ENCODE measurements at regions not wholly inside any gene's neighbourhood (a gene's known extent, or its start where the extent isn't known, plus 50 kb on each side); places are given as distances from the start of the nearest gene placed in this dataset.

DNA sequence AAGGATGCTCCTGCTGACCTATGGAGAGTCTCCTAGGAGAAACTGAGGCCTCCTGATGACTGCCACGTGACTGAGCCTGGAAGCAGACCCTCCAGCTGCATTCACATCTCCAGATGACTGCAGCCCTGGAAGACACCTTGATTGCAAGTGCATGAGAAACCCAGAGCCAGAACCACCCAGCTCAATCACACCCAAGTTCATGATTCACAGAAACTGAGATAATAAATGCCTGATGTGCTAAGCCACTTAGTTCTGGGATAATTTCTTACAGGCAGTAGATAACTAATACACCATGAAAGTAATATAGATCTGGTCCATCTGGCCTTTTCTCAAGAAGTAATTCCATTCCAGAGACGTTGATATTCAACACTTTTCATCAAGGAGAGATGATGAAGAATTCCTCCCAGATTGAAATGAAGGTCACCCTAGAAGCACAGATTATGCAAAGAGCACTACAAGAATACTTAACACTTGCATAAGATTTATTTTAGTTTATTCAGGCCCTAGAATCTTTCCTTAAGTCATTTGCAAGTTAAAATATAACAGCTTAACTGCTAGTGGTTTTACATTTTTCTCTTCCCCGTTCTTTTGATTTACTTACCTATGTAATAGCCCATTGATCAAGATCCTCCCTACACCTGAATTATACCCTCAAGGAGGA, 208.2 kb upstream of the INHBA start:
- DNase-seq (ENCODE audit: low read depth in 4 of 4, low spot score in 1 of 4), result no peak

DNA sequence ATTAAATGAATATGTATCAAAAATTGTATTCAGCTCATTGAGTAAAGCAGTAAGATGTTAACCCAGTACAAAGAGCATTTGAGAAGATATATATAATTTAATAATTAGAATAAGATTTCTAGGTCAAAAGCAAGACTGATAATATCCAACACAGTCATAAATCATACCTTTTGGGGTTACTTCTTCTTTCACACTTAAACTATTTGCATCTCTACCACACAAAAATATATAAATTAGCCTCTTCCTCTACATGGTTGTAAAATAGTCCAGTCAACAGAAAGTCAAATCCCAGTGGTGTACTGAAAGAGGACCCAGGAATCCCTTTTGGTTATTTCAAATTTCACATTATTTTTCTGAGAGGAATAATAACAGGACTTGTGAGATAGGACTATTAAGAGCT, 204.6 kb upstream of the INHBA start:
- no peak for DNase-seq (ENCODE audit: low read depth in 4 of 4, low spot score in 1 of 4)

DNA sequence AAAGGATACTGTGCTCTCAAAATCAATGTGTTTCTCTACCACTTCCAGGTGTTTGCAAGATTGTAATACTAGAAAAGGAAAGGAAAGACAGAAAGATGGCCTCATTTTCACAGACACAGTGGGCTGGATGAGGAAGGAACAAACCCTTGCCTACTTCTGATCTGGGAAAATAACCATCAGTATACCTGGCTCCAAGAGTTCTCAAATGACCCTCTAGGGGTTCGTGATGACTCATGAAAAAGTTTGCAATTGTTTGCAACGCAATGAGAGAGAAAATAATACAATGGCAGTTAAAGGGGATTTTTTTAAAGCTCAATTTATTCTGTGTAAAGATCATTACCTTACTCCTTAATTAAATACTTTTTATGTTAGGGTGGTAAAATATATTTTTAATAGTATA, 197.6 kb upstream of the INHBA start:
- DNase-seq (ENCODE audit: low read depth in 4 of 4, low spot score in 1 of 4), result no peak

DNA sequence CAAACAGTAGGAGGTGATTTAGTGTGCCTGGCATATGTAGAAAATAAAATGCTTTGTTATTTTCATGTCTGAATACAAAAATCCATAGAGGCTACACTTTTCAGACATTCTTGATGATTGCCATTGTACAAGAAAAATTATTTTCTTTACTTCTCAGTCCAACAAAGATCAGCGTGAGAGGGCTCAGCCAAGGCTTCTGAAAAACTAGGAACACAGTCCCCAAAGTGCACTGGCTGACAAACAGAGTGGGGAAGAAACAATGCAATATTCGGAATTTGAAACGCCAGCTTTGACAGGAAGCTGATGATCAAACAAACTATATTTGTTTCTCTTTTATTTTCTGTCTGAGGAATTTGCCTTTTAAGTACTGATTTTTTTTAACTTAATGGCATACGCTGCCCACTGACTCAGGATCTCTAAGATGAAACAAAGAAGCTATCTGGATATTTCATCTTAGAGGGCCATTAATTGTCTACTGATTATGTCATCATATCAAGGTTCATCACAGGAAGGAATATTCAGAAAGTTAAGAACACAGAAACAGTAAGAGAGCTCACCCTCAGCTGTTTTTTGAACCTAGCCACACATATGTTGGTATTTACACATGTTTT, 197.0 kb upstream of the INHBA start:
- no peak for DNase-seq (ENCODE audit: low read depth in 4 of 4, low spot score in 1 of 4)

DNA sequence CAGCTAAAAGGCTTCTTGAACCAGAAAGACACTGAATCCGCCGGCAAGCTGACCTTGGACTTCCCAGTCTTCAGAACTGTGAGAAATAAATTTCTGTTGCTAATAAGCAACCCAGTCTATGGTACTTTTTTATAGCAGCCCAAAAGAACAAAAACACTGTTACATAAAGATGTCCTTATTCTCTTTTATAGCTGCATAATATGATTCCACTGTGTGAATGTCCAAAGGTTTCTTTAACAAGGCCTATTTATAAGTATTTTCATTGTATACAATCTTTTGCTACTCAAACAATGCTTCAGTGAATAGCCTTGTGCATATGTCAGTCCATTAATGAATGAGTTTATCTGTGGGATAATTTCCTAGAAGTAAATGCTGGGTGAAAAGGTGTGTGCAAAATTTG, 190.8 kb upstream of the INHBA start:
- no peak for DNase-seq (ENCODE audit: low read depth in 4 of 4, low spot score in 1 of 4)

DNA sequence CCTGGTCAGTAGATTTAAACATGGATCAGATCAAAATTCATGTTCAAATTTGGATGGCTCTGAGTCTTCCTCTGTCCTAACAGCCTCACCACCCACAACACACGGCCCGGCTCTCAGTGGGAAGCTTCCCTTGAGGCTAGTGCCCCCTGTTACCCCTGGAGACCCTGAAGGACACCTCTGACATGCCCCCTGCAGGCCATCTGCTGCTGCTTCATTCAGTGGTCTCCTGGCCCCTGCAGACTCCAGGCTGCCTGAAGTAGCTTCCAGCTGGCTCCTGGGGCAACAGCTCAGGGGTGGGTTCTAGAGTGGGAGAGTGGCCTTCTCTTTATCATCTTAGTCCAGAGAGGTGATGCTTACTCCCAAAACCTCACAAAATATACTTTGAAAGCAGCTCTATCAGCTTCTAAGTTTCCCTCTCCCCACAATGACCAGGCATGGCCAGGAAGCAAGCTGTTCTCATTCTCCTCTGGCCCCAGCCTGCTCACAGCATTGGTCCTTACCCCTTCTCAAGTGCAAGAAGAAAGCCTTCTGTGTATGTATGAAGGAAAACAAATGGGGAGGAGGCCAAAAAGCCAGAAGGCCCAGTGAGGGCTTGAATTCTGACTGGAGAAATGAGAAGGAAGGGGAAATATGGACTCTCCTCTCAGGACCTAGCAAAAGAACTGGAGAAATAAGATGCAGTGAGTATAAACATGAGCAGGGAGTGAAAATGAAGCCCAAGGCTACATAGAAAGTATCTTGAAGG, 189.6 kb upstream of the INHBA start:
- no peak for DNase-seq (ENCODE audit: low read depth in 4 of 4, low spot score in 1 of 4)

DNA sequence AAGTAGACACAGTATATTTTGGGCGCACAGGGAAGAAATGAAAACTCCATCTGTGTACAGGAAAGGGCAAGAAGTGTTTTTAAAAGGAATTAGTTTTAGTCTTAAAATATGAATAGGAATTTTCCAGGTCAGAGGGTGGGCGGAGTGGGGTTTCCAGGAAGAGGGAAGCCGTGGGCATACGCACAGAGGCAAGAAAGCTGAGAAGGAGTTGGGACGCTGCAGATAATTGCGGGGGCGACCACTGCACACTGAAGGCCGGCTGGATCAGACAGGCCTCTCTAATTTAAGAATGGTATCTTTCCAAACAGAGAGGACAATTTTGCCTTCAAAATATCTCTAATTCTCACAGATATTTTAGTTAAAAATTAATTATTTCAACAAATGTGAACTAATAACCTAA, 189.1 kb upstream of the INHBA start:
- no peak for DNase-seq (ENCODE audit: low read depth in 4 of 4, low spot score in 1 of 4)

DNA sequence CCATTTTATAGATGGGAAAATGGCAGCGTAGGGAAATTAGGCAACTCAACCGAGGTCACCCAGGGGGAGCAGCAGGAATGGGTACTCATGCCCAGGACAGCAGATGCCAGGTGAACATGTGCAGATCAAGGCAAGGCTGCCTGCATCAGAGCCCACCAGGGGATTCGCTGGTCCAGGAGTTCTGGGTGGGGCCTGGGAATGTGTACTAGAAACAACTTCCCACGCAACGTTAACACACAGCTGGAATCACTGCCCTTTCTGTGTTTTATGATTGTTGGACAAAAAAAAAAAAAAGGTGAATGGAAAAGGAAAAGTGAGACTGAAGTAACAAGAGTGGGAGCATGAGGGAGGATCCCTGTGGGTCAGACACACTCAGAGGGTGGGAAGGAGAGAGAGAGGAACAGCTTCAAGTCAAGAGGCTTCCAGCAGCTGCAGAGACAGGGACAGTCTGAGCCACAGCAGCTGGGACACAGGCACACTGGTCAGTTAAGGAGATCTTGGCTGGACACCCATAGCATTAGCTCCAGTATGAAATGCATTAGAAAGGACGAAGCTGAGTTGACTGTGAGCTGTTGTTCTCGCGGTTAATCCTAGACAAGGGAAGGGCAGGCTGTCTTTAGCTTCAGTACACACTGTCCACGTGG, 187.9 kb upstream of the INHBA start:
- no peak for DNase-seq (ENCODE audit: low read depth in 4 of 4, low spot score in 1 of 4)

DNA sequence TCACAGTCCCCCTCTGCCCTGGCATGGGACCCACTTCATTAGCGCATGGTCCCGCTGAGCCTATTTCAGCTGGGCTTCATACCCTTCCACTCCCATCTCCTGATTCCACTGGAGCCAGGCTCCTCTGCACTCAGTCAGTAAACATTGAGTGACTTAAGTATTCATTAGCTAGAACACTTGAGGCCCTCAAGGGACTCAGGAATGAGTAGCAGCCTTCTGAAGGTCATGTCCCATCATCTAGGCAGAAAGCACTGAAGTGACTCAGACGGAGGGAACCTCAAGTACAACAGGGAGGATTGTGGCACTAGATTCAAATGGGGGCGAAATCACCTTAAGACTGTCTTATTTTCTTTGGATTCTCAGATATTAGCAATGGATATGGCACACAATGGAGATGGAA, 186.6 kb upstream of the INHBA start:
- DNase-seq (ENCODE audit: low read depth in 4 of 4, low spot score in 1 of 4), result no peak

DNA sequence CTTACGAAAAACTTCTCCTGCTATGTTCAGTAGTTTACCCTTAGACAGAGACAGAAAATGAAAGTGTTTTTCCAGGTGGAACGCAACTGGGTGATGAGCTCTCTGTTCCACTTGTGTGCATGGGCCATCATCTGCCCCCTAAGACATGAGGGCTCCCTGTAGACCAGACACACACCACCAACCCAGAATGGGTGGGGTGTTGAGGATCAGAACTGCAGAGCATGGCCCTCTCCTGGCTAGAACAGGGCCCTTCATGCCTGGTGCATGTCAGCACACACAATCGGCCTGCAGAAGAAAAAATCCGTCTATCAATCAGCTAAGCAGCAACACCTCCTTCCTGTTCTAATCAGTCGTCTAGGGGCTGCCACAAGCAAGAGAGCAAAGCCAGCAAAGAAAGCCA, 186.2 kb upstream of the INHBA start:
- DNase-seq (ENCODE audit: low read depth in 4 of 4, low spot score in 1 of 4), result no peak

DNA sequence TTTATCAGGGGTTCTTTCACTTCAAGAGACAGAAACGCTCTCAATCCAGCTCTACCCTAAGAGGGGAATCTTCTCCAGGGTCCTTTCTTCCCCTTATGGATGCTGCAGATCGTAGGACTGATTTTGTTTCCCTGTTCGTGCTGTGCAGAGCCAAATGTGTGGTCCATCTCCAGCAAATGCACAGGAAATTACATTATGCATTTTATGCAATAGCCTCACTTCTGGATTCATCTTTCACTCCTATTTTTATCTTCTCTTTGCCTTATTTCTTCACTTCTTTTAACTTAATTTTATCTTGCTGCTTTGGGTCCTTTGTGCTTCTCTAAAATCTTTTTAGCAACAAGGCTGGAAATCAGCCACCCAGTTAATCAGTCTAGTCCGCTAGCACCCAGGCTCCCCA, 184.5 kb upstream of the INHBA start:
- DNase-seq (ENCODE audit: low read depth in 4 of 4, low spot score in 1 of 4), result no peak

DNA sequence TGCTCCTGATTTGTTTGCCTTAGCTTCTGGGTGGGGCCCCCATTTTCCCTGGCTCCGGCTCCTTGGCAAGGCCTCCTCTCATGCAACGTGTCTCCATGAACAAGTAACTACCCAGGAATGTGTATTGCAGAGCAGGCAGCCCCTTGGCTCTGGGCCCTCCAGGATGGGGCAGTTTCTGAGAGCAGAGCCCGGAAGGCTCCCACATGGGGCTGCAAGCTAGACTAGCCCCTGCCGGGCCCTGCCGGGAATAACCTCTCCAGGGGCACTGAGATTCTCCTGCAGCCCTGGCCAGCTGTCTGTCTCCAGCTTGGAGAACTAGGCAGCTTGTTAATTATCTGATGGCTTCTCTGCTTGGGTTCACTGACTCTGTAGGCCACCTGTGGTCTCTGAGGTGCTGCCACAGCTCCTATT, 184.0 kb upstream of the INHBA start:
- DNase-seq (ENCODE audit: low read depth in 4 of 4, low spot score in 1 of 4), result no peak

DNA sequence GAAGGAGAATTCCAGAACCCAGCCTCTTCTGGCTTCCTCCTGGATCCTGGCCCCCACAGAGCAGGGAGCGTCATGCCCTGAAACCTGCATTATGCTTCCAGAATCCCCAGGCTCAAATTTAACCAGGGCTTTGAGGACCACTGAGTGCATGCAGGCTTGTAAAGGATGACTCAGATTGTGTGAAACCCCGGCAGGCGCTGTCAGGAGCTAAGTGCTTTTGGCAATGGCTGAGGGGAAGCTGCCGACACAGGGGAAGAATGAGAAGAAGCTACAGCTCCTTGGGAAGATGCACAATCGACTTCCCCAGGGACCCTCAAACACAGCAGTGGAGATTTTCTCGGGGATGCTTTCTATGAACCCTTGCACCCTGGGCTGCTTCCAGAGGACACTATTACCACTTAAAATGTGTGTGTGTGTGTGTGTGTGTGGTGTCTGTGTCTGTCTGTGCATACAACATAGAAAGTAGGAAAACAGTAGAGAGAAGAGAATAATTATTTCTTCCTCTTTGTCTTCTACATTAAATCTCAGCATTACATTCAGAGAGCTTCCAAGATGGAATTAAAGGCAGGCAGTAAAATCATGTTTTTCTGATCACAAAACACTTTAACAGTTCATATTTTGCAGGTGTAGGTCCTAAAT, 183.5 kb upstream of the INHBA start:
- DNase-seq (ENCODE audit: low read depth in 4 of 4, low spot score in 1 of 4), result no peak

DNA sequence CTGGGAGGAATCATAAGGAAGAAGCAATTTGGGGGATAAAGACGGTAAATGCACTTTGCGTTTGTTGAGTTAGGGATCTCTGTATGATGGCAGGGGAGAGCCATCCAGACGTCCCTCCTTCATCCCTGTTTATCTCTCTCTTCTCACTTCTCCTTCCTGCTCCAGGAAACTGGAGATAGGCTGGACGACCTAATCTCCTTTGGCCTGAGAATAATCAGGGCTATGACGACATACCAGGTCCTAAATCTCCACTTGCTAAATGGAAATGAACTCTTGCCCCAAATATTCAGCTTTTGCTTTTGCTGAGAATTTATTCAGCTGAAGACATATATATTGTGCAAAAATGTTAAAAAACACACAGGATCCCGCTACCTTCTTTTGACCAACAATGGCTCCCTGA, 182.9 kb upstream of the INHBA start:
- DNase-seq (ENCODE audit: low read depth in 4 of 4, low spot score in 1 of 4), result no peak

DNA sequence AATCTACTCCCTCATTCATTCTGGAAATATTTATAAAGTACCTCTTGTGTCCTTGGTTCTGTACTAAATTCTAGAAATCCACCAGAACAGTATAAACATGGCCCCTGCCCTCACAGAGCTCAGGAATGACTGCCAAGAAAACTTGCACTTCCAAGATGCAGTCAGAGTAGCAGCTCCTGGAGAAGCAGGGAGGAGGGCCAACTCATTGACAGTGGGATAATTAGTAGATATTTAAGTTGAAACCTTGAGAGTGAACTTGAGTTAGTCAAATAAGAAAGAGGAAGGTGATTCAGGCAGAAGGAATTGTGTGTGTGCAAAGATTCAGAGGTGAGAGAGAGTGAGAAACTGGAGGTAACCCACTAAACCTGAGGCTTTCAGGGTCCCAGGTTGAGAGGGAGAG, 182.2 kb upstream of the INHBA start:
- DNase-seq (ENCODE audit: low read depth in 4 of 4, low spot score in 1 of 4), result no peak

DNA sequence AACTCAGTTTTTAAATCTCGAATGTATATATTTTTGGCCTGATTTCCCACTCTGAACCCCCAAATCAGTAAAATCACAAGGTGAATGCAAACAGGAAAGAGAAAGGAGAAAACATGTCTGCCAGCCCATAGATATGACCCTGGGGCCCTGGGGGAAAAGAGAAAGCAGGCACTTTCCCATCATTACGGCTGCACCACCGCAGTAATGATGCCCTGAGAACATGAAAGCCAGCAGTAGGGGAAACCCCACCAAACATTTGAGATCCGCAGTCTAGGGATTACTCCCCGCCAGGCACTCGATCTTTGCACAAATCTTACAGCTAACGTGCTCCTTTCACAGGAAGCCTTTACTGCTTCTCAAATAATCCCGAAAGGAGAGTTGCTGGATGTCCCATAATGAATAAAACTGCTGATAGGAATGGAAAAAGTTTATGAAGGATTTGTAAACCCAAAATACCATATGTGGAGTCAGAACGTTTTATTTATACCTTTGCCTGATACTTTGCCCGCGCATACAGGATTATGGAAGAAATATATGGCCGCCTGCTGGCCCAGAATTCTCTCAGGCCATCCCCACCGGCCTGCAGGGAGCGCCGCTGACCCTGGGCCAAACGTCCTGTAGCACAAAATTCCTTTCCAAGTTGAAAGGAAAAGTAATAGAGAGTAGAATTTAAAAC, 180.0 kb upstream of the INHBA start:
- DNase-seq (ENCODE audit: low read depth in 4 of 4, low spot score in 1 of 4), result no peak

DNA sequence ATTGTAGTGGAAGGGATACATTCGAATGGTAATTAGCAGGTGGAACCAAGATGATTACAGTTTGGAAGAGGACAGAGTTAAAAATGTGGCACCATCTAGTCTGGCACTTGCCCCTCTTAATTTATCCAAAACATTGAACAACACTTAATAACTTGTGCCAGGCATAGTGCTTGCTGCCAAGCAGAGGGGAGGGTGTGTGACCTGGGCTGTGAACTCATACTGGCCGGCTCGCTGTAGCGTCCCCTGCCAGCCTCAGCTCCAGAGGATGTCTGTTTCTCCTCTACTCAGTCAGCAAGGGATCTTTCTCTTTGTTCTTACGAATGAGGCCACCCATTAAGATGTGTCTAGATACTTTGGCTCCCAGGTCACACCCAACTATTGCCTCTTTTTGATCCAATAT, 179.4 kb upstream of the INHBA start:
- no peak for DNase-seq (ENCODE audit: low read depth in 4 of 4, low spot score in 1 of 4)

DNA sequence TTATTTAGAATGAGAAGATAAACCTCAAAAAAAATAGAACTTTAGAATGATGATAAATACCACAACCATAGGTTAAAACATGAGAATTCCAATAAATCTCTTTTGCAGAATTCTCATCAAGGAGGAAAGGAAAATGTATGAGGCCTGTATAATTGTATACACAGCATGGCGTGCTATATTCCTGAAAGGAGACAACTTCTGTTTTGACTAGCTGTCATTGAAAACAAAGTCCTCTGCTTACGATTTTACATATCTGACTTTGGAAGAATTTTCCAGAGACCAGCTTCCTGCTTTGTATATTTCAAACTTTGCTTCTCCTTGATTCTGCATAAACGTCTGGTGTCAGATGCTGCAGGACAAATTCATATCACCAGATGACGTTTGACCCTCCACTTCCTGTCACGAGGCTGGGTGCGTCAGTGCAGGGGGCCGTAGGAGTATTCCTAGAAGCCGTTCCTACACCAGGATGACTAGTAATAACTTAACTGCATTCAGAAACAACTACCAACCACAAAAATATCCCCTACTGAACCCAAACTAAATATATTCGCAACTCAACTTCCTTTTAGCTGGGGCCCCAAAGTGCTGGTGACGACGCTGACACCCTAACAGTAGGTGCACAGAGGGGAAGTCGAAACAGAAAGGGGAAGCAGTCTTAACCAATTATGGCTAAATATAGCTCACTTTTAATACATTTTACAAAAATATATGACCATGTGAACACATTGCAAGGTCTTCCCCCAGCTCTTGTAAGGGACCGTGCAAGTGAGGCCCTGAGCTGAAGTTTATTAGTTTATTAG, 178.6 kb upstream of the INHBA start:
- DNase-seq (ENCODE audit: low read depth in 4 of 4, low spot score in 1 of 4), result peak; percentile 46 to 67 (median 60)

DNA sequence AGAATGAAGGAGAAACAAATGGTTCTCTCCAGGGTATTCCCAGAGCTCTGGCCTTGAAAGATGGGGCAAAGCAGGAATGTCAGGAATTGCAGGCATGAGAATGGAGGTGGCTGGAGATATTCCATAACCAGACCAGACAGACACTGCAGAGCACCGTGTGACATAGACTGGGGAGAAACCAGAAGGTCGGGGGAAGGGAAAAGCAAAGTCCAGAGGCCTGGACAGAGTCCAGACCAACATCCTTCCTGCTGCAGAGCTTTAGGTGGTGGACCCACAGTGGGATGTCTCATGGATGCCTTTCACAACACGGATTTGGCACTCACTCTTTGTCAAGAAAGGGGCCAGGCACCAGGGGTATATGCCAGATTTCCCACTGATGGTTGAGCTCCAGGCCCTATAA, 177.2 kb upstream of the INHBA start:
- DNase-seq (ENCODE audit: low read depth in 4 of 4, low spot score in 1 of 4), result no peak

DNA sequence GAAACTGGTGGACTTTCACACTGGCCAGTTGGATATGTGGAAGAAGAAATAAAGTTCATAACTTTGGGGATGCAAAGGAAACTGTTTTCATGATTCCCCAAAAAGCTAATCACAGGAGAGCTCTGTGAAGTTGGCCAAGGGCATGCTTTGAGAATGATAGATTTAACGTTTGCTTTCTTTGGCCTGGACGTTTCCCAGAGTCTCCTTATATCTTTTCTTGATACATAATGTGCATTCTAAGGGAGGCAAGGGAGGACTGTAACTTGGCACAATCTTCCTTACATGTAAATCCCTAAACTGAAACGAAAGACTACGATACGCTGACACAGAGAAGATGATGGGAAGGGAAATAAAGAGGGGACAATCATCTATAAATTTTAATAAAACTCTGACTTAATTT, 176.5 kb upstream of the INHBA start:
- DNase-seq (ENCODE audit: low read depth in 4 of 4, low spot score in 1 of 4), result no peak
